H1 (cell line): ENCODE measurements at regions not wholly inside any gene's neighbourhood (a gene's known extent, or its start where the extent isn't known, plus 50 kb on each side); places are given as distances from the start of the nearest gene placed in this dataset.

Source experiments
- CBX8 ChIP-seq: fragments of 300-800, 300-1000 bp; sonication (generic); IDR thresholded peaks from 2 replicates; pipeline ENCODE4 v1.7.1; 2016; ENCODE audit warnings: low read depth, low read length, borderline replicate concordance
- CEBPB ChIP-seq: IDR thresholded peaks from 2 replicates; pipeline ENCODE4 v1.6.1; 2012; ENCODE audit warnings: low read depth, low read length

DNA sequence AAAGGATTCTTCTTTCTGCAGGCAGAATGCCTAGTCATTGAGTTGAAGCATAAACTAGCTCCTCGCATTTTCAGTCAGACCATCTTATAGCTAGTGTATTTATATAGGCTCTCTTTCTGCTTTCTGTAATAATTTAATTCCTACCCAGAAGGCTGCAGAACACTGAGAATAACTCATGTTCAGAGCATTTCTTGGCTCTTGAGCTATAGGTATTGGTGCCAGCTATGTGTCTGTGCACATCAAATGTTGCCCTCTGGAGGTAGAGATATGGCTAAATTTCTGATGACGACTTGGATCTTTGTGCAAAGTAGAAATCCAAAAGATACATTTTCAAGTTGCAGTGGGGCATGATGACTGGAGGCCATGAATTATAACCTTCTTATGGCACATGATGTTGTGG, 336.2 kb upstream of the TPM1 start:
- no peak for TF ChIP-seq CEBPB
- no peak for TF ChIP-seq CBX8
